Hematopoietic multipotent progenitor cell treated with erythropoietin and hydrocortisone succinate and interleukin-3 and kit ligand, for 8 days (in vitro differentiated cells): ENCODE measurements at regions not wholly inside any gene's neighbourhood (a gene's known extent, or its start where the extent isn't known, plus 50 kb on each side); places are given as distances from the start of the nearest gene placed in this dataset.

ENCODE experiments used
- DNase-seq: peaks from one replicate; pipeline ENCODE4 v3.0.0-alpha.2; 2015

- no peak for DNase-seq
These were observed 89.5 kb upstream of the CSF3R start for GRCh38 chr1:36572142-36572715.

- no peak for DNase-seq
These were observed 88.4 kb upstream of the CSF3R start for GRCh38 chr1:36571106-36571505.

- no peak for DNase-seq
These were observed 87.9 kb upstream of the CSF3R start for GRCh38 chr1:36570478-36571060.

GRCh38 chr1:36570006-36570405, 87.3 kb upstream of the CSF3R start:
- no peak for DNase-seq

GRCh38 chr1:36567601-36568341, 85.1 kb upstream of the CSF3R start:
- no peak for DNase-seq

GRCh38 chr1:36565576-36566501, 83.1 kb upstream of the CSF3R start:
- no peak for DNase-seq

GRCh38 chr1:36562181-36562685, 79.5 kb upstream of the CSF3R start:
- no peak for DNase-seq

GRCh38 chr1:36561361-36561724, 78.6 kb upstream of the CSF3R start:
- DNase-seq, result no peak

- no peak for DNase-seq
These were observed 78.1 kb upstream of the CSF3R start for GRCh38 chr1:36560621-36561360.

- DNase-seq, result no peak
These were observed 77.5 kb upstream of the CSF3R start for GRCh38 chr1:36560177-36560576.

- no peak for DNase-seq
These were observed 76.3 kb upstream of the CSF3R start for GRCh38 chr1:36559061-36559460.

GRCh38 chr1:36557041-36558000, 74.6 kb upstream of the CSF3R start:
- DNase-seq, result no peak

- DNase-seq, result no peak
These were observed 72.3 kb upstream of the CSF3R start for GRCh38 chr1:36555041-36555440.

- DNase-seq, result no peak
These were observed 71.6 kb upstream of the CSF3R start for GRCh38 chr1:36554323-36554628.

GRCh38 chr1:36553591-36554322, 71.0 kb upstream of the CSF3R start:
- peak; percentile 70 for DNase-seq

- no peak for DNase-seq
These were observed 60.3 kb upstream of the CSF3R start for GRCh38 chr1:36542962-36543515.

- DNase-seq, result no peak
These were observed 59.6 kb upstream of the CSF3R start for GRCh38 chr1:36542024-36542961.

- no peak for DNase-seq
These were observed 57.3 kb upstream of the CSF3R start for GRCh38 chr1:36540056-36540455.

GRCh38 chr1:36539526-36539925, 56.8 kb upstream of the CSF3R start:
- no peak for DNase-seq
